HepG2 (cell line): ENCODE measurements at regions not wholly inside any gene's neighbourhood (a gene's known extent, or its start where the extent isn't known, plus 50 kb on each side); places are given as distances from the start of the nearest gene placed in this dataset.

ENCODE experiments used
- DZIP1 ChIP-seq: sonication (generic); formaldehyde crosslinking; IDR thresholded peaks from 2 replicates; pipeline ENCODE4 v1.5.0; 2020; ENCODE audit warnings: mild to moderate bottlenecking, missing genetic modification reagents
- FOSL2 ChIP-seq: sonication (generic); formaldehyde crosslinking; IDR thresholded peaks from 2 replicates; pipeline ENCODE4 v1.4.0; 2020; ENCODE audit warnings: missing genetic modification reagents
- HOXA3 ChIP-seq: sonication (generic); formaldehyde crosslinking; IDR thresholded peaks from 2 replicates; pipeline ENCODE4 v1.5.0; 2020; ENCODE audit warnings: missing genetic modification reagents
- RBFOX2 ChIP-seq: fragments of 200-400 bp; formaldehyde crosslinking; IDR thresholded peaks from 2 replicates; pipeline ENCODE4 v1.6.1; 2017; ENCODE audit warnings: low read depth, mild to moderate bottlenecking, low read length
- SMYD3 ChIP-seq: sonication (generic); formaldehyde crosslinking; IDR thresholded peaks from 2 replicates; pipeline ENCODE4 v1.8.1; 2023; ENCODE audit warnings: mild to moderate bottlenecking, missing genetic modification reagents
- SOX6 ChIP-seq, 2 experiments: fragments of 450-650 bp in 1 of 2; sonication (generic) in 1 of 2; formaldehyde crosslinking in 1 of 2; IDR thresholded peaks; 2 replicates each; pipeline versions ENCODE4 v1.4.0 to v1.6.1; 2017 to 2020; ENCODE audit warnings: antibody characterized with exemption in 1 of 2, mild to moderate bottlenecking in 1 of 2, missing genetic modification reagents in 1 of 2
- WIZ ChIP-seq: sonication (generic); formaldehyde crosslinking; IDR thresholded peaks from 2 replicates; pipeline ENCODE4 v1.5.1; 2020; ENCODE audit warnings: mild to moderate bottlenecking, missing genetic modification reagents
- ZMYM4 ChIP-seq: sonication (generic); formaldehyde crosslinking; IDR thresholded peaks from 2 replicates; pipeline ENCODE4 v1.8.1; 2023; ENCODE audit warnings: mild to moderate bottlenecking, missing genetic modification reagents
- ZNF768 ChIP-seq: sonication (generic); formaldehyde crosslinking; IDR thresholded peaks from 2 replicates; pipeline ENCODE4 v1.4.0; 2020; ENCODE audit warnings: missing genetic modification reagents
- ZNF800 ChIP-seq: sonication (generic); formaldehyde crosslinking; IDR thresholded peaks from 2 replicates; pipeline ENCODE4 v1.4.0; 2020; ENCODE audit warnings: missing genetic modification reagents
- TF ChIP-seq, protein P1 (sequence below): sonication (generic); formaldehyde crosslinking; IDR thresholded peaks from 2 replicates; pipeline ENCODE4 v1.5.1; 2020; ENCODE audit warnings: mild to moderate bottlenecking, missing genetic modification reagents, borderline replicate concordance
- TF ChIP-seq, protein P2 (sequence below): sonication (generic); formaldehyde crosslinking; IDR thresholded peaks from 2 replicates; pipeline ENCODE4 v1.4.0; 2020; ENCODE audit warnings: missing genetic modification reagents, borderline replicate concordance
- TF ChIP-seq, protein P3 (sequence below): sonication (generic); formaldehyde crosslinking; IDR thresholded peaks from 2 replicates; pipeline ENCODE4 v1.4.0; 2020; ENCODE audit warnings: missing genetic modification reagents
- TF ChIP-seq, protein P4 (sequence below): sonication (generic); formaldehyde crosslinking; IDR thresholded peaks from 2 replicates; pipeline ENCODE4 v1.5.1; 2020; ENCODE audit warnings: mild to moderate bottlenecking, missing genetic modification reagents, moderate library complexity

DNA sequence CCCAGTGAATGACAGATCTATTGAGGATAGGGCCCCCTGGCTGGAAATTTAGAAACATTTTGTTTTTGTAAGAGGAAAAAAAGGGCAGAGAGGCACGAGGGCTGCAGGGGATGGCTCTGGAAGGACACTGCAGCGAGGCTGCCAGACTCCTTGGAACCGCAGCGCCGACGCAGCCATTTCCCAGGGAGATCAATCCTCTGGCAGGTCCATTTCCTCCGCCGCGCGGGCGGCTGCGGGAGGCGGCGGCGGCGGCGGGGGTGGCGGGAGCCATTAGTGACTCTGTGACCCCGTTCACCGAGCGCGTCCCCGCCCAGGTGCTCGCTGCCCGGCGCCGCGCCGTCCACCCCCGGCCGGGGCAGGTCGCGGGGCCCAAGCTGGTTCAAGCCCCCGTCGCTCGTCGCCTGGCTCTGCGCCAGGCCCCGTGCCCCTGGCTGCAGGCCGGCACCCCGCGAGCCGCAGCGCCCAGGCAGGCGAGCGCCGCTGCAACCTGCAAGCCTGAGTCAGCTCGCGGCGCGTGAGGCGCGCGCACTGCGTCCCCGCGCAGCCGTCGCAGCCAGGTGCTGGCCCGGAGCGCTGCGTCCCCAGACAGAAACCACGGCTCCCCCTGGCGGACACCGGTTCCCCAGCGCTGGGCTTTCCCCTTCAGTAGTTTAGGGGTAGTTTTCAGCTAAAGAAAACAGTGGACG is 192.6 kb downstream of the KATNAL1 start (continued):
- TF ChIP-seq, protein P1, sequence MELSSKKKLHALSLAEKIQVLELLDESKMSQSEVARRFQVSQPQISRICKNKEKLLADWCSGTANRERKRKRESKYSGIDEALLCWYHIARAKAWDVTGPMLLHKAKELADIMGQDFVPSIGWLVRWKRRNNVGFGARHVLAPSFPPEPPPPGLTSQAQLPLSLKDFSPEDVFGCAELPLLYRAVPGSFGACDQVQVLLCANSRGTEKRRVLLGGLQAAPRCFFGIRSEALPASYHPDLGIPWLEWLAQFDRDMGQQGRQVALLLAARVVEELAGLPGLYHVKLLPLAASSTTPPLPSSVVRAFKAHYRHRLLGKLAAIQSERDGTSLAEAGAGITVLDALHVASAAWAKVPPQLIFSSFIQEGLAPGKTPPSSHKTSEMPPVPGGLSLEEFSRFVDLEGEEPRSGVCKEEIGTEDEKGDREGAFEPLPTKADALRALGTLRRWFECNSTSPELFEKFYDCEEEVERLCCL (CRISPR knock-in tag): no peak
- TF ChIP-seq FOSL2 (CRISPR knock-in tag) (peak; percentile 61), DZIP1 (CRISPR knock-in tag) (no peak), ZNF800 (CRISPR knock-in tag) (peak; percentile 72; the same call in 1 of the 2 replicates), WIZ (CRISPR knock-in tag) (no peak), ZNF768 (CRISPR knock-in tag) (peak; percentile 57; the same call in 1 of the 2 replicates), SMYD3 (CRISPR knock-in tag) (0 out of 2 replicates have a peak, but pooled peaks have one; percentile 24), ZMYM4 (CRISPR knock-in tag) (peak; percentile 53; the same call in 1 of the 2 replicates), HOXA3 (peak; percentile 66; the same call in 1 of the 2 replicates), SOX6 (IDR thresholded peaks at IDR 0.05) (no peak), SOX6 (CRISPR knock-in tag; IDR thresholded peaks at IDR 0.05) (no peak), RBFOX2 (peak; percentile 74)
- TF ChIP-seq, protein P2, sequence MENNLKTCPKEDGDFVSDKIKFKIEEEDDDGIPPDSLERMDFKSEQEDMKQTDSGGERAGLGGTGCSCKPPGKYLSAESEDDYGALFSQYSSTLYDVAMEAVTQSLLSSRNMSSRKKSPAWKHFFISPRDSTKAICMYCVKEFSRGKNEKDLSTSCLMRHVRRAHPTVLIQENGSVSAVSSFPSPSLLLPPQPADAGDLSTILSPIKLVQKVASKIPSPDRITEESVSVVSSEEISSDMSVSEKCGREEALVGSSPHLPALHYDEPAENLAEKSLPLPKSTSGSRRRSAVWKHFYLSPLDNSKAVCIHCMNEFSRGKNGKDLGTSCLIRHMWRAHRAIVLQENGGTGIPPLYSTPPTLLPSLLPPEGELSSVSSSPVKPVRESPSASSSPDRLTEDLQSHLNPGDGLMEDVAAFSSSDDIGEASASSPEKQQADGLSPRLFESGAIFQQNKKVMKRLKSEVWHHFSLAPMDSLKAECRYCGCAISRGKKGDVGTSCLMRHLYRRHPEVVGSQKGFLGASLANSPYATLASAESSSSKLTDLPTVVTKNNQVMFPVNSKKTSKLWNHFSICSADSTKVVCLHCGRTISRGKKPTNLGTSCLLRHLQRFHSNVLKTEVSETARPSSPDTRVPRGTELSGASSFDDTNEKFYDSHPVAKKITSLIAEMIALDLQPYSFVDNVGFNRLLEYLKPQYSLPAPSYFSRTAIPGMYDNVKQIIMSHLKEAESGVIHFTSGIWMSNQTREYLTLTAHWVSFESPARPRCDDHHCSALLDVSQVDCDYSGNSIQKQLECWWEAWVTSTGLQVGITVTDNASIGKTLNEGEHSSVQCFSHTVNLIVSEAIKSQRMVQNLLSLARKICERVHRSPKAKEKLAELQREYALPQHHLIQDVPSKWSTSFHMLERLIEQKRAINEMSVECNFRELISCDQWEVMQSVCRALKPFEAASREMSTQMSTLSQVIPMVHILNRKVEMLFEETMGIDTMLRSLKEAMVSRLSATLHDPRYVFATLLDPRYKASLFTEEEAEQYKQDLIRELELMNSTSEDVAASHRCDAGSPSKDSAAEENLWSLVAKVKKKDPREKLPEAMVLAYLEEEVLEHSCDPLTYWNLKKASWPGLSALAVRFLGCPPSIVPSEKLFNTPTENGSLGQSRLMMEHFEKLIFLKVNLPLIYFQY: no peak
- TF ChIP-seq, protein P3, sequence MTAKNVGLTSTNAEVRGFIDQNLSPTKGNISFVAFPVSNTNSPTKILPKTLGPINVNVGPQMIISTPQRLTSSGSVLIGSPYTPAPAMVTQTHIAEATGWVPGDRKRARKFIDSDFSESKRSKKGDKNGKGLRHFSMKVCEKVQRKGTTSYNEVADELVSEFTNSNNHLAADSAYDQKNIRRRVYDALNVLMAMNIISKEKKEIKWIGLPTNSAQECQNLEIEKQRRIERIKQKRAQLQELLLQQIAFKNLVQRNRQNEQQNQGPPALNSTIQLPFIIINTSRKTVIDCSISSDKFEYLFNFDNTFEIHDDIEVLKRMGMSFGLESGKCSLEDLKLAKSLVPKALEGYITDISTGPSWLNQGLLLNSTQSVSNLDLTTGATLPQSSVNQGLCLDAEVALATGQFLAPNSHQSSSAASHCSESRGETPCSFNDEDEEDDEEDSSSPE (CRISPR knock-in tag): peak; percentile 53; the same call in 1 of the 2 replicates
- TF ChIP-seq, protein P4, sequence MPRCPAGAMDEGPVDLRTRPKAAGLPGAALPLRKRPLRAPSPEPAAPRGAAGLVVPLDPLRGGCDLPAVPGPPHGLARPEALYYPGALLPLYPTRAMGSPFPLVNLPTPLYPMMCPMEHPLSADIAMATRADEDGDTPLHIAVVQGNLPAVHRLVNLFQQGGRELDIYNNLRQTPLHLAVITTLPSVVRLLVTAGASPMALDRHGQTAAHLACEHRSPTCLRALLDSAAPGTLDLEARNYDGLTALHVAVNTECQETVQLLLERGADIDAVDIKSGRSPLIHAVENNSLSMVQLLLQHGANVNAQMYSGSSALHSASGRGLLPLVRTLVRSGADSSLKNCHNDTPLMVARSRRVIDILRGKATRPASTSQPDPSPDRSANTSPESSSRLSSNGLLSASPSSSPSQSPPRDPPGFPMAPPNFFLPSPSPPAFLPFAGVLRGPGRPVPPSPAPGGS (CRISPR knock-in tag): no peak
